Fibroblast of pulmonary artery (primary cell): ENCODE measurements at regions not wholly inside any gene's neighbourhood (a gene's known extent, or its start where the extent isn't known, plus 50 kb on each side); places are given as distances from the start of the nearest gene placed in this dataset.

ENCODE experiments used
- DNase-seq: peaks from one replicate; pipeline ENCODE4 v3.0.0-alpha.2; 2010; ENCODE audit warnings: low read depth
- H3K4me3 ChIP-seq: replicated peaks from 2 replicates; pipeline ENCODE4 v1.5.1; 2011; ENCODE audit warnings: low read depth, mild to moderate bottlenecking, control low read depth, low read length, moderate library complexity
- CTCF ChIP-seq: IDR thresholded peaks from 2 replicates; pipeline ENCODE4 v1.5.1; 2011; ENCODE audit warnings: mild to moderate bottlenecking, control low read depth, low read length, inconsistent platforms; ENCODE audit errors: missing control alignments

DNA sequence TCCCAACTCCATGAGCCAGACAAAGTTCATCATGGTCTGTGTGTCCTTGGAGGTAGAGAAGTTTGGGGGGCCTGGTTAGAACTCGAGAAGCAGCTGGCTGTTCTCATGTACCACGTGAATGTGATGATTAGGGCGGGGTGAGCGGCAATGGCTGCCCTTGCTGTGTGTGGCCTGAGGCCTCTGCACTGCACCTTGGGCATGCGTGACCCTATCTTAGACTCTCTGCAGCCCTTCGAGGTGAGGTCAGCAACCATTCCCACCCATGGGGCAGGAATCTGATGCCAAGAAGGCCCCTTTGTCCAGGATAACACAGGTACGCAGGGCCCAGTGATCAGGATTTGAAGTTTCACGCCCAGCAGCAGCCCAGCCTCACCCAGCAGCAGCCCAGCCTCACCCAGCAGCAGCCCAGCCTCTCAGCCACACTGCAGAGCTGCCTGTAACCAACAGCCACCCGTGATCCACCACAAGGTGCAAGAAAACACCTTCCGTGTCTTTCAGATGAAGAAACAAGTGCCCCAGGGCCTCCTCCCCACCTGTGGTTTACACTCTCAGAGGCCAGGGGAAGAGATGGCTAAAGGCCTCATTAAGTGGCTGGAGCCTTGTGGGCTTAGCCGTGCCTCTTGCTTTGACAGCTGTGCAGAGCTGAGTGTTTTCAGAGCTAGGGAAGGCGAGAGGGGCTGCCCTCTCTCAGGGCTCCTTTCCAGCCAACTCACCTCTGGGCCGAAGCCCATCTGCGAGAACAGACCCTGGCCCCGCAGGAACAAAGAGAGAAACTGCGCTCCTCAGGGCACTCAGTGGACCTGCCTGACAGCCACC, 195.2 kb upstream of the CDH4 start:
- DNase-seq: no peak

GRCh38 chr20:61057443-61058121, 194.5 kb upstream of the CDH4 start:
- DNase-seq: no peak
- TF ChIP-seq CTCF: no peak
- H3K4me3 ChIP-seq: no peak overlapping the region

More for the DNA sequence above, 195.2 kb upstream of the CDH4 start:
- no peak overlapping the region for H3K4me3 ChIP-seq
- no peak for TF ChIP-seq CTCF

DNA sequence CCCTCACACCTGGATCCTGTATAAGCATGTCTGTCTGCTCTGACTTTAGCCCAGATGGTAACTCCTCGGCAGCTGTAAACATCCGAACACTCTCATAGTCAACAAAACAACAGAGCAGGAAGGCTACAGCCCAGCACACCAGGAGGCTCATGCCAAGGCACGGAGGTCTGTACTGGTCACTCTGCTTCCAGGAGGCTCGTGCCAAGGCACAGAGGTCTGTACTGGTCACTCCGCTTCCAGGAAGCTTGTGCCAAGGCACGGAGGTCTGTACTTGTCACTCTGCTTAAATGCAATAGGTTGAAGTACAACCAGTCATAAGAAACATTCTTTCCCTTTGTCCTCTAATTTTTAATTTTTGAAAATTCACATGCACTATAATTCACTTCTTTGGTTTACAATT, 190.1 kb upstream of the CDH4 start:
- DNase-seq: no peak
- no peak for TF ChIP-seq CTCF
- H3K4me3 ChIP-seq: no peak overlapping the region

DNA sequence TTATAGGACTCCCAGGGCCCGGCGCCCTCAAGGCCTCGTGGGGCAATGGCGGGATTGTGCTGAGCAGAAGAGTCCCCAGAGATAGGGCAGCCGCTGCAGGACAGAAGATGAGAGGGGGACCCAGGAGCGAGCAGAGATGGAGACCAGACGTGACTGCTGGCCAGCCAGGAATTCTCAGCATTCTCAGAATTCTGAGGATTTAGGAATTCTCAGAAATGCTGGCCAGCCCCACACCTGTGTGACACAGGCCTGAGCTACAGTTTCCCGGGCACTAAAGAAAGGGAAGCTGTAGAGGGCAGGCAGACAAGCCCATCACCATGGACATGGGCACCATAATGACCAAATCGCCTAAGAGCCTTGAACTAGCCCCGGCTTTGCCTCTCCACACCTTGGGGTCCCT, 186.2 kb upstream of the CDH4 start:
- H3K4me3 ChIP-seq: no peak overlapping the region
- no peak for TF ChIP-seq CTCF
- no peak for DNase-seq

DNA sequence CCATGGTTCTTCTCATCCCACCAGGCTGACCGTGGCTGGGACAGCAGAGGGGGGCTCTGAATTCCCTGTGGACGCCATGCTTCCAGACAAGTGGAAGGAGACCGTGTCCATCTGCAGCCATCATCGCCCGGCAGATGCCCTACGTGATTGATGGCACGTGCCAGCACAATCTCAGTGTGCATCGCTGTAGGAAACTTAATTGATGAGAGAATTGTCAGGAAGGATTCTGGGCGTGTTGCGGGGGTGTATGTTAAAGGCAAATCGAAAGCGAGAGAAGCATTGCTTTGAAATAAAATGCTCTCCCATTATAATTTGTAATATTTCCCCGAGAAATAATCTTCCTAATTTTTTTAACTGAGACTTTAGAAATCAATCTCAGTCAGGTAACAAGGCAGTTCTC, 185.5 kb upstream of the CDH4 start:
- DNase-seq: no peak
- TF ChIP-seq CTCF: no peak
- no peak overlapping the region for H3K4me3 ChIP-seq

GRCh38 chr20:61067221-61067620, 184.8 kb upstream of the CDH4 start:
- H3K4me3 ChIP-seq: no peak overlapping the region
- no peak for DNase-seq

More at GRCh38 chr20:61067221-61067620, 184.8 kb upstream of the CDH4 start:
- TF ChIP-seq CTCF: no peak
